Right lobe of liver (tissue), 6 donors: ENCODE measurements at regions not wholly inside any gene's neighbourhood (a gene's known extent, or its start where the extent isn't known, plus 50 kb on each side); places are given as distances from the start of the nearest gene placed in this dataset.

Experiments
- ATAC-seq, 4 donors: fragments of 200-7000 bp; cut with Tn5 transposase; one replicate each; pipeline ENCODE4 v1.9.1; 2020; ENCODE audit warnings: mild to moderate bottlenecking in 4 of 4, moderate library complexity in 4 of 4
- DNase-seq, 3 donors: peaks; one replicate each; pipeline ENCODE4 v3.0.0-alpha.2; 2020
- H3K27ac ChIP-seq, 3 donors: fragments of 200-600 bp; one replicate each; pipeline ENCODE4 v1.8.0; 2022
- H3K27me3 ChIP-seq, 2 donors: fragments of 200-600 bp; one replicate each; pipeline ENCODE4 v1.8.0; 2022
- H3K36me3 ChIP-seq, 4 donors: fragments of 200-600 bp; sonication (generic) in 1 of 4; one replicate each; pipeline versions ENCODE4 v1.5.1 to v1.8.0; 2017 to 2022; ENCODE audit warnings: control low read depth in 1 of 4
- H3K4me1 ChIP-seq, 4 donors: fragments of 200-600 bp; sonication (generic) in 1 of 4; one replicate each; pipeline versions ENCODE4 v1.5.1 to v1.8.0; 2017 to 2022; ENCODE audit warnings: control low read depth in 1 of 4
- H3K4me3 ChIP-seq, 3 donors: fragments of 200-600 bp; one replicate each; pipeline ENCODE4 v1.8.0; 2022
- H3K9me3 ChIP-seq, 4 donors: fragments of 200-600 bp; sonication (generic) in 1 of 4; one replicate each; pipeline versions ENCODE4 v1.5.1 to v1.8.0; 2017 to 2022; ENCODE audit warnings: control low read depth in 1 of 4
- POLR2A ChIP-seq: fragments of 450-650 bp; IDR thresholded peaks from one replicate; pipeline ENCODE4 v1.6.1; 2017; ENCODE audit warnings: antibody characterized with exemption, mild to moderate bottlenecking
- WGBS: methylation state at CpG from one replicate; pipeline ENCODE4 v1.1.6; 2018; ENCODE audit warnings: low coverage, low lambda C conversion rate; ENCODE audit not compliant: insufficient coverage; ENCODE audit errors: missing lambda C conversion rate; 5-methylcytosine and 5-hydroxymethylcytosine counted together
- intact Hi-C, 2 donors: fragments of 100-400 bp; cut with DNase I; formaldehyde crosslinking; loops; one replicate each; pipeline versions ENCODE4 v1.11.2 to v1.14.1; 2022
- TF ChIP-seq, protein P1 (sequence below), 4 donors: fragments of 200-600 bp in 3 of 4; fragments of 450-650 bp in 1 of 4; IDR thresholded peaks; one replicate each; pipeline versions ENCODE4 v1.5.1 to v1.8.0; 2016 to 2022; ENCODE audit warnings: antibody characterized with exemption in 4 of 4, mild to moderate bottlenecking in 2 of 4
- donor health status: DM: no; HTN: yes; CAD: no.
- donor health status: DM: no; HTN: no; CAD: no.
- donor health status: DM: no; HTN: no; CAD: no.
- donor health status: DM: no; HTN: yes; CAD: no.
- donor health status: DM: no; HTN: yes; CAD: no.

DNA sequence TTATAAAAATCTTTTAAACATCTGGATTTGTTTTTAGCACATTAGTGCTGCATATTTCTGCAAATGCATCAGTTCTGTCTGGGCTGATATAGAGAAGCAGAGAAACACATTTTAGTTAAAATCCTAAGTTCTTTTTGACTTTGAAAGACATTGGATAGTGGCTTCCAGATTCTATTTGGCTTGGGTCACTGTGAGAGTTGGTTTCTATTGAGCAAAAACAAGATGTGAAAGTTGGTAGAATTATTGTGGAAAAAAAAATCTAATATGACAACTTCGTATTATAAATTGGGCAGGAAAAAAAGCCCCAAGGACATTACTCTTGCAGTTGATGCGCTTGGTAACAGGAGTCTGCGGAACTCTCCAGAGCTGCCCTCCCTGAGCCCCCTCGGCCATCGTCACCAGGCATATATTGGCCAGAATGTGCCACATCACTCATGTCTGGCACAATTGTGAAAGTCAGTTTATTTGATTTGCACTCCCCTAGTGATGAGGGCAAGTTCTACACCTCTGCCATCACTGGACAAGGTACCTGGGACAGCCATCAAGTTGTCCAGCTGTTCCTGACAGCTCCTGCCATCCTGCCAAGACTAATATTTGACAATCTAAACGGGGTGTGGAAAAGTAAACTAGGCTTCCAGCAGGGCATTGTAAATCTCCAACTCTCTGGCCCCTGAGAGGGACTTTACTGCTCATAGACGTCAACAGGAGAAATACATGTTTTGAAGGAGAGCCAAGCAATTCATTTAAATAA, 334.5 kb downstream of the TENT4A start:
- H3K36me3 ChIP-seq, result no peaks in the 10 kb centered on the region
- DNase-seq (peak in 2 of 3 donors; percentile 33 to 77), ATAC-seq (peak; percentile 97 to 100 (median 98))
- no peak overlapping the region for H3K4me3 ChIP-seq
- H3K27ac ChIP-seq, result no peak overlapping the region
- intact Hi-C loops, result no loop called here
- 30% methylated on average over 7 of the region's 7 CpGs for WGBS
- no peaks in the 10 kb centered on the region for H3K27me3 ChIP-seq
- H3K4me1 ChIP-seq, result peaks cover 0 to 14% (median 0%) of the 10 kb centered on the region in 4 donors
- no peaks in the 10 kb centered on the region for H3K9me3 ChIP-seq
- TF ChIP-seq, protein P1, sequence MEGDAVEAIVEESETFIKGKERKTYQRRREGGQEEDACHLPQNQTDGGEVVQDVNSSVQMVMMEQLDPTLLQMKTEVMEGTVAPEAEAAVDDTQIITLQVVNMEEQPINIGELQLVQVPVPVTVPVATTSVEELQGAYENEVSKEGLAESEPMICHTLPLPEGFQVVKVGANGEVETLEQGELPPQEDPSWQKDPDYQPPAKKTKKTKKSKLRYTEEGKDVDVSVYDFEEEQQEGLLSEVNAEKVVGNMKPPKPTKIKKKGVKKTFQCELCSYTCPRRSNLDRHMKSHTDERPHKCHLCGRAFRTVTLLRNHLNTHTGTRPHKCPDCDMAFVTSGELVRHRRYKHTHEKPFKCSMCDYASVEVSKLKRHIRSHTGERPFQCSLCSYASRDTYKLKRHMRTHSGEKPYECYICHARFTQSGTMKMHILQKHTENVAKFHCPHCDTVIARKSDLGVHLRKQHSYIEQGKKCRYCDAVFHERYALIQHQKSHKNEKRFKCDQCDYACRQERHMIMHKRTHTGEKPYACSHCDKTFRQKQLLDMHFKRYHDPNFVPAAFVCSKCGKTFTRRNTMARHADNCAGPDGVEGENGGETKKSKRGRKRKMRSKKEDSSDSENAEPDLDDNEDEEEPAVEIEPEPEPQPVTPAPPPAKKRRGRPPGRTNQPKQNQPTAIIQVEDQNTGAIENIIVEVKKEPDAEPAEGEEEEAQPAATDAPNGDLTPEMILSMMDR (IDR thresholded peaks at IDR 0.05), result peak in 1 of 4 donors; percentile 21
- no peak for TF ChIP-seq POLR2A

DNA sequence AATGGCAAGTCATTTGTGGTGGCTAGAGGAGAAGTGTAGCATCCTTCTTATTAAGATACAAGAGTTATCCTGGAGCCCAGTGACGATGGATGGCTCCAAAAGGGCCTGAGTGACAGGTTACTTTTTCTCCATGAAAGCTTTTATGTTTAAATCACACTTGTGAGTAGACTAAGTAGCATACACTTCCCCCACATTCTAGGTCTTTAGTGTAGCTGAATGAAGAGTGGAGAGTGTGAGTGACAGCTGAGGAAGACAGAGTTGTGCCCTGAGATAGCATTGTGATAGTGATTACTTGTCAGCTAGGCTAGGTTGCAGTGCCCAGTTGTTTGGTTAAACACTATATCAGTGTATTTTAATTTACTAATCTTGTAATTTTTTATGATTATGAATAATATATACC, 337.8 kb downstream of the TENT4A start:
- no peak overlapping the region for H3K27ac ChIP-seq

DNA sequence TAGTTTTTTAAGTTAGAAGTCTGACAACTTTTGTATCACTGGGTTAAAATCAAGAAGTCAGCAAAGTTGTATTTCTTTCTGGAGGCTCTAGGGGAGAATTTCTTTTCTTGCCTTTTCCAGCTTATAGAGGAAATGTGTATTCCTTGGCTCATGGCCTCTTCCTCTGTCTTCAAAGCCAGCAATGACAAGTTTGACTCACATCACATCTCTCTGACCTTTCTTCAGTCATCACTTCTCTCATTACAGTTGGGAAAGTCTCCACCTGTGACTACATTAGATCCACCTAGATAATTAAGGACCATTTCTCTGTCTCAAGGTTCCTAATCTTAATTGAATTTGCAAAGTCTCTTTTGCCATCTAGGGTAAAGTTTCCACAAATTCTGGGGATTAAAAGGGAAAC, 339.9 kb downstream of the TENT4A start:
- DNase-seq (no peak), ATAC-seq (peak in 2 of 4 donors; percentile 44 to 63)
- H3K27ac ChIP-seq, result no peak overlapping the region
- no peak overlapping the region for H3K4me3 ChIP-seq
- no peak for TF ChIP-seq POLR2A
- TF ChIP-seq, protein P1 (IDR thresholded peaks at IDR 0.05), result no peak
- H3K9me3 ChIP-seq, result no peaks in the 10 kb centered on the region
- intact Hi-C loops, result no loop called here
- H3K36me3 ChIP-seq, result no peaks in the 10 kb centered on the region
- H3K27me3 ChIP-seq, result no peaks in the 10 kb centered on the region
- H3K4me1 ChIP-seq, result peaks cover 0 to 23% (median 3%) of the 10 kb centered on the region in 4 donors

More for the DNA sequence above, 337.8 kb downstream of the TENT4A start:
- WGBS, result 50% methylated on average over 1 of the region's 1 CpG
- DNase-seq (no peak), ATAC-seq (no peak)
- intact Hi-C loops, result no loop called here
- Histone ChIP-seq H3K4me1 (peaks cover 0 to 28% (median 3%) of the 10 kb centered on the region in 4 donors), H3K27me3 (no peaks in the 10 kb centered on the region), H3K36me3 (no peaks in the 10 kb centered on the region), H3K4me3 (no peak overlapping the region), H3K9me3 (no peaks in the 10 kb centered on the region)
- TF ChIP-seq POLR2A, result no peak
- TF ChIP-seq, protein P1 (IDR thresholded peaks at IDR 0.05), result no peak

DNA sequence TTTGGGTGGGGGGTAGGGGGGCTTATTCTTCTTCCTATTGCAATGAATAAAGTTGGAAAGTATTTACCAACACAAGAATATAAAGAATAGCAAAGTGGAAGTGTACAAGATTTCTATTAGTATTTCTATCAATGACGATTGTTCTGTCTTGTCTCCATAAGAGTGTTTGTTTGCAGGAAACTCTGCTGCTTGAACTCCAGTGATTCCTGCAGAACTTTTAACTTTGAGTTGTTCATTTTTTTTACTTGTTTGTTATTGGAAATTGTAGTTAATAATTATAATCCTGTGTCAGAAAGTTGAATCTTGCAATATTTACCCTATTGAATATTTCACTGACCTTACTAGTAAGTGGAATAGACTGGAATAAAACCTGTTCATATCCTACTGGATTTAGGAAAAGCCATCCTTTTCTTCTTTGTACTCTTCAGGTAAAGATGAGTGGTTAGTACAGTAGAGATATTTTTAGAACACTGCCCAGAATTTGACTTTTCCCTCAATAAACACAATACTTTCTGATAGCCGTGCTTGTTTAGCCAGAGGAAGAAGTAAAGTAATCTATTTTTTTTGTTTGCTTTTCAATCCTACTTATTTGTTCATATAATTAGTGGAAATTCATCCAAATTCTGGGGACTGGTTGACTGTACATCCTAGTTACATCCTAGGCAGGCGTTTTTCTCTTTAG, 340.4 kb downstream of the TENT4A start:
- no peak for DNase-seq
- no peaks in the 10 kb centered on the region for H3K9me3 ChIP-seq
- H3K36me3 ChIP-seq, result no peaks in the 10 kb centered on the region
- ATAC-seq, result peak; percentile 43 to 81 (median 76)
- H3K27me3 ChIP-seq, result no peaks in the 10 kb centered on the region
- H3K4me1 ChIP-seq, result peaks cover 0 to 18% (median 3%) of the 10 kb centered on the region in 4 donors
- TF ChIP-seq, protein P1 (IDR thresholded peaks at IDR 0.05), result no peak
- no peak for TF ChIP-seq POLR2A
- no peak overlapping the region for H3K27ac ChIP-seq
- intact Hi-C loops, result no loop called here
- 24% methylated on average over 3 of the region's 3 CpGs for WGBS
- no peak overlapping the region for H3K4me3 ChIP-seq
